Neural progenitor cell (in vitro differentiated cells): ENCODE measurements at regions not wholly inside any gene's neighbourhood (a gene's known extent, or its start where the extent isn't known, plus 50 kb on each side); places are given as distances from the start of the nearest gene placed in this dataset.

ENCODE experiments used
- CTCF ChIP-seq: fragments of 200-600 bp; sonication (generic); IDR thresholded peaks from 2 replicates; pipeline ENCODE4 v1.5.1; 2017; ENCODE audit warnings: antibody characterized with exemption, mild to moderate bottlenecking
- EZH2phosphoT487 ChIP-seq: fragments of 200-600 bp; sonication (generic); IDR thresholded peaks from 2 replicates; pipeline ENCODE4 v1.6.1; 2017; ENCODE audit warnings: antibody characterized with exemption

- TF ChIP-seq CTCF (no peak), EZH2phosphoT487 (no peak)
Measured at GRCh38 chr10:130543794-130544193, 407.6 kb downstream of the GLRX3 start.
